NCI-H446 treated with DMSO at 0.1 percent for 48 hours (cell line): ENCODE measurements at regions not wholly inside any gene's neighbourhood (a gene's known extent, or its start where the extent isn't known, plus 50 kb on each side); places are given as distances from the start of the nearest gene placed in this dataset.
"Not testable (repeated sequence)": the region's sequence is repeated elsewhere in the genome, so short reads cannot be mapped to it uniquely, and the experiment has no call there.

Experiments
- DNase-seq: peaks from one replicate; lab custom pipeline; 2025; lab: John Stamatoyannopoulos, UW

DNA sequence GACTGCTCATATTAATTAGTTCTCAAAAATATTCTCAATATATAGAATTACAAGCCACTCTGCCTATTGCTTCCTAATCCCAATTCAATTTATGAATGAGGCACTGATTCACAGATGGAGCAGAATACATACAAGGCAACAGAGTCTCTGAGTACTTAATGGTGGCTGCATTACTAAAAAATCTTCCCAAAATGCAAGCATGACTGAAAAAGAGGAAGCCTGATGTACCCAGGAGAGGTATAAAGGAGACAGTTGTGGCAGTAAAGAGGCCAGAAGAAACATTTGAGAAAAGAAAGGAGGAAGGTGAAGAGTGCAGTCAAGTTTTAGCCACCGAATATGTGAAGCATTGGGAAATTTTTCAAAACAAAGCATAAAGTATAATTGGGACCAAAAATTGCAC, 163.2 kb upstream of the INTU start:
- DNase-seq: no peak

DNA sequence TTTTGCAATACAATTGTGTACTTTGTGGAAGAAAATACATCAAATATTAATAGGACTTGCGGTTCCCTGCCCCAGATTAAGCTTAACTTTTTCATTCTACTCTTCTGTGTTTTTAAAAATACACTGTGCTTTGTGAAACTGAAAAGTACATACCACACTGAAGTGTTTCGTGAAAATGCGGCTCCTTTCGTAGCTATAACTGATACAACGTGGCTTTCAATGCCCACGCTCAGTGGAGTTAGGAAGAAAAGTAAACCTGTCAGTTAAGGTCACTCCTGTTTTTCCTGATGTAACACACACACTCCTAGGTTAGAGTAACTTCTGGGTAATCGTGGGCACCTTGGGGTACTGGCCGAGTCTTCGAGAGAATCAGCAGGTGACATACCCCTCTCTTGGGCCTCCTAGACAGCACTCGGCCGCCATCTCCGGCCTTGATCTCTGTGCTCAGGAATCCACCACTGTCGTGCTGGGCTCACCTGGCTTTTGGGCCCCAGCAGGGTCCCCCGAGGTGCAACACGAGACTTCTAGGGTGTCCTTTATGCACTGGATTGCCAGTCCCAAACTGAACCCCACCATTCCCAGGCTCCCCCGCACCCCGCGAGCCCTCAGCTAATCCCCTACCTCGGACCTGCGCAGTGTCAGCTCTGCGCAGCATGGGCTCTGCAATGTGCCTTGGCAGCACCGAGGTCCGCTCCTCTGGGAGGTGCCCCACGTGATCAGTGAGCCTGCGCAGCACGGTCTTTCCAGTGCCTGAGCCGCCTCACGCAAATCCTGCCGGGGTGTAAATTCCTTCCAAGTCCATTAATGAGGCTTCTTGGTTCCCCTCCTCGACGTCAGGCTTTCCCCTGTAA, 162.6 kb upstream of the INTU start:
- DNase-seq: no peak

DNA sequence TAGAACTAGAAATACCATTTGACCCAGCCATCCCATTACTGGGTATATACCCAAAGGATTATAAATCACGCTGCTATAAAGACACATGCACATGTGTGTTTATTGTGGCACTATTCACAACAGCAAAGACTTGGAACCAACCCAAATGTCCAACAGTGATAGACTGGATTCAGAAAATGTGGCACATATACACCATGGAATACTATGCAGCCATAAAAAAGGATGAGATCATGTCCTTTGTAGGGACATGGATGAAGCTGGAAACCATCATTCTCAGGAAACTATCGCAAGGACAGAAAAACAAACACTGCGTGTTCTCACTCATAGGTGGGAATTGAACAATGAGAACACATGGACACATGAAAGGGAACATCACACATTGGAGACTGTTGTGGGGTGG, 154.5 kb upstream of the INTU start:
- DNase-seq: not testable (repeated sequence)

DNA sequence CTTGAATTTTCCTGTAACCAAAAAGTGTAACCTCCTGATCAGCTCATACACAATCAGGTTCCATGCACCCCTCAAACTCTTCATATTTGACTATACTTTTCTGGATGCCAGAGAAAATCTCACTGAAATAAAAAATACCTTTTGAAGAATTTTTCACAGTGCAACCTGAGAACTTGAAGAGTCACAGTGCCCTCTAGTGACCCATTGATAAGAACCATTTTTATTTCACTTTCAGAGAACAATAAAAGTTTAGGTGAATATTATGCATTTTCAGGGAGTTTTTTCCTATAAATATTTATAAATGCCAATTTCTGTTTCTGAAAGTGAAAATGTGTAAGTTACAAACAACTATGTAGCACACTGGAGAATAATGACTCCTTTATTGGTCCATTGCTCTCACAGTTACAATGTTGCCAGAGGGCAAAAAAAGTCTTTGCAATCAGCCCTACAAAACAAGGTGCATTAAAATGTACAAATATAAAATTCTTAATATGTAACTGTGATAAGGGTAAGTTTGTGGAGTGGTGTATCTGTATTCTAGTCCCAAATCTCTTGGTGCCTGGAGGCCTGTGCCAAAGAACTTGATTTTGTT, 153.6 kb upstream of the INTU start:
- peak; percentile 45 for DNase-seq

DNA sequence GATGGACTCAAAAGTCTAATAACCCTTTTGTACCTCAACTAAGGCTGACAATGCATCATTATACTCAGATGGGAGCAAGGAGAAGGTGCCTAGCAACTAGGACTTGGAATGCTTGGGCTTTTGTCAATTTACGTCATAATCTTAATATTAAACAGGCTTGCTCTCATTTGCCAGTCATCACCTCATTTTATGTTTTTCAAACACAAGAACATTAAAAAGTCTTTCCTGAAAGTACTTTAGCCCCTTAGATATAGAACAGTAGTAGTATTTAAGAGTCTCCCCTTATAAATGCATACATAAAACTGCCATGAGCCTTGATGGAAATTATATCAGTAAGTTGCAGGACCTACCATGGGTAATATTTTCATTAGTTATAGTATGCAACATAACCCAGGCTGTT, 150.7 kb upstream of the INTU start:
- DNase-seq: no peak

DNA sequence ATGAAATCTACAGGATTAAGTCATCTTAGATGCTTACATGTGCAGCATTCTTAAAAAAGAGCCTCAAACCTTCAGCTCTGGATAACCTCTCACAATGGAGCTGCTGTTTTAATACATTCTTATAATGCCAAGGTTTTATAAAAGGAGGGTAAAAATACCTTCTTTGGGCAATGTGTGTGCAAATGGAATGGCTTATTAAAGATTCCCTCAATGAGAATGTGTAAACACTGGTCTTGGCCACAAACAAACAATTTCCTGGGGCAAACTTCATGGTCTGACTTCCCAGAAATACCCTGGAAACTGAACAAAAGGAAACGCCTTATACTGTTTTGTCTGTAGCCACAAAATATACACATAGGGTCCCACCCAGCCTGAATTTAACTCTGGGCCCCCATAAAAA, 148.6 kb upstream of the INTU start:
- DNase-seq: no peak

DNA sequence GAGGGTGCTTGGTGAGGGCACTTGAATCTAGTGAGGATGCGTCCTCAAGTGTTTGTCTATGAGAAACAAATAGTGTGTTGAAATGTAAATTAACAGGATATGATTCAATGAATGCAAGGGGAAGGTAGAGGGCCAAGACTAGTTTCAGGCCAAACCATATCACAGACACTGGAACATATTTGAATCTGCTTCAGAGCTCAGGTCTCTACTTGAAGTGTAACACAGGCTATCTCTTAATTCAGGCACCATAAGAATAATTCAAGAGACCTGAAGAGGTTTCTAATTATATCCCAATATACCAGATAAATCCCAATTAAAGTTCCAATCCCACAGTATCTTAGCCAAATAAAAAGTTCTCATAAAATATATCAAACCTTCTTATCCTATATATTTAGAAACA, 146.5 kb upstream of the INTU start:
- no peak for DNase-seq

DNA sequence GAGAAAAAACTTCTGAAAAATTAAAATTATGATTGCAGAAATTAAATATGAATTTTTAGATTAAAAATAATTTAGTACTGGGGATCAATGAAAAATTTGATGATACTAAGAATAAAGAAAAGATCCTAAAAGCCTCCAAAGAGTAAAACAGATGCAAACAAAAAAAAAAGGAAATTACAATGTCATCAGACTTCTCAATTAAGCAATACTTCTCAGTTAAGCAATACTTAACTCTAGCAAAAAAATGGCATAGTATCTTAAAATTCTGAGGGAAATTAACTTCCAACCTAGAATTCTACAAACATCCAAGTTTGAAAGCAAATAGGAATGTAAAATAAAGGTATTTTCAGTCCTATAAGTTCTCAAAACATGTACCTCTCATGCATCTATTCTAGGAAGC, 141.2 kb upstream of the INTU start:
- no peak for DNase-seq

DNA sequence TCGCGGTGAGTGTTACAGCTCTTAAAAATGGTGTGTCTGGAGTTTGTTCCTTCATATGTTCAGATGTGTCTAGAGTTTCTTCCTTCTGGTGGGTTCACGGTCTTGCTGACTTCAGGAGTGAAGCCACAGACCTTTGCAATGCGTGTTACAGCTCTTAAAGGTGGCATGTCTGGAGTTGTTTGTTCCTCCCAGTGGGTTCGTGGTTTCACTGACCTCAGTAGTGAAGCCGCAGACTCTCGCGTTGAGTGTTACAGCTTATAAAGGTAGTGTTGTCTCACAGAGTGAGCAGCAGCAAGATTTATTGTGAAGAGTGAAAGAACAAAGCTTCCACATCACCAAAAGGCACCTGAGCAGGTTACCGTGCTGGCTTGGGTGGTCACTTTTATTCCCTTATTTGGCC, 135.9 kb upstream of the INTU start:
- DNase-seq: not testable (repeated sequence)

DNA sequence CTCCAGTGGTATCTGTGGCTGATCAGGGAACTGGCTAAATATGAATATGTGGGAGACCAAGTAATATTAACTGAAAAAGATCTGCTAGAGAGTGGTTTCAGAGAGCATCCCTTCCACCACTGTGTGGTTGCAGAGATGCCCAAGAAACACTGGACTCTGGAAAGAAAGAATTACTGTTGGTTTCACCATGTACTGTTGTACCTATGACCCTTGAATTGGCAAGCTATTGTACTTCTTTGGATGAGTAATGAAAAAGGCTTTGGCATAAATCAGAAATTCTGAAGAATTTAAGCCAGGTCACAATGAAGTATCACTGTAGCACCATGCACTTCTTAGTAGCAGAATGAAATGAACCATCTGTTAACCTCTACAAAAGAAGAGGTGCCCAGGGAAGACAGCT, 134.4 kb upstream of the INTU start:
- peak; percentile 8 for DNase-seq

DNA sequence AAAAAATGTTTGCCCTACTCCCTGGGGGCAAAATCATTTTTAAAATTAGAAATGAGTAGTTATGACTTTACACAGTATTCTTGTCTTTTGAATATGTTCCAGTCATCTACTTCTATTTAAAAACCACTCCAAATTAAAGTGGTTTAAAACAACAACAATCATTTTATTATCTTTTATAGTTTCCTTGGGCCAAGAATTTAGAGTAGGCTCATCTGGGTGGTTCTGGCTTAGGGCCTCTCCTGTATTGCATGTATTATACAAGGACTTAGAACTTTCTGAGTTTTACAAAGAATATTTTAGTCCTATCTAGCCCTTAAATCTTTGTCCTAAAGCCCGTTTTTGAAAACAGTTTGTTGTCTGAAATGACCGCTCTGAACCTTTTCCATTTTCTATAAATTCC, 132.5 kb upstream of the INTU start:
- no peak for DNase-seq

DNA sequence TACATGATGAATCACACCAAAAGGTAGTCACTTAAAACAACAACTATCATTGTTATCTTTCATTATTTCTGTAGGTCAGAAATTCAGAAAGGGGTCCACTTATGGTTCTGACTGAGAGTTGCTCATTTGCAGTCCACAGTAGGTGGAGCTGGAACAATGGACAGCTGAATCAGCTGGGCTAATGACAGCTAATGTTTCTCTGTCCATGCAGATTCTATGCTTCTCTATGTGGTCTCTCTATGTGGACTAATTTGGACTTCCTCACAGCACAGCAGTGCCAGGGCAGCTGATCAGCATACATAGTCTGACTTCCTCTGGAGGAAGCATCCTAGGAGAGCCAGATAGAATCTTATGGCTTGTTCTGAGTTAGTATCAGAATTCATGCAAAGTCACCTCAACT, 131.7 kb upstream of the INTU start:
- DNase-seq: no peak

DNA sequence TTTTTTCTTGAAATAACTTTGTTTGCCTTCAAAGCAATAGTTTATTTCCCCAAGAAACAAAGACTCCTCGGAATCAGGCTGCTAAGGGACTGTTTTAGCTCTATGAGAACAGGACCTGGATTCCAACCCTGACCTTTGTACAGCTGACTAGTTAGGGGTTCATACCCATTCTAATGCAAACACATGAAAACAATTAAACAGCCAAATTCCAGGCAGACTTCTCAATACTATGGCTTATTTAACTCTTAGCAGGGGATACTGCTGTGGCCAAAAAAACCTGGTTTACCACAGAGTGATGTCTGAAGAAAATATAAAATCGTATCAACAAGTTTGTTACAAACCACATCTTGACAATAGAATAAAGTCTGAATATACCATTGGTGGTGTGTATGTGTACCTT, 129.6 kb upstream of the INTU start:
- DNase-seq: no peak

DNA sequence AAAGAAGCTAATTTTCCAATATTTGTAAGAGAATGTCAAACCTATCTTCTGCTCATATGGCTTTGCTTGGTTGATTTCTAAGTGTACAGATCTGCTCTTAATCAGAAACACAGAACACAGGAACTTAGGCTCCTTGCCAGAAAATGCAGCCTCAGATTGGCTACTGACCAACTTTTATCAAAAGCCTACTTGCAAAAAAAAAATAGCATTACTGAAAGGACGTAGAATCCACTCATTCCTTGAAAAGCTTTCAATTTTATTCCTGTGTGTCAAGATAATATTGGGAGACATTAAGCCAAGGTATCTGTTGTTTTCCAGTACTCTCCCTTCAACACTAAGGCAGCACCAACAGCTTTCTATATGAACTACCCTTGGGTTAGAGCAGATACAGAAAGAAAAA, 127.6 kb upstream of the INTU start:
- peak; percentile 17 for DNase-seq

DNA sequence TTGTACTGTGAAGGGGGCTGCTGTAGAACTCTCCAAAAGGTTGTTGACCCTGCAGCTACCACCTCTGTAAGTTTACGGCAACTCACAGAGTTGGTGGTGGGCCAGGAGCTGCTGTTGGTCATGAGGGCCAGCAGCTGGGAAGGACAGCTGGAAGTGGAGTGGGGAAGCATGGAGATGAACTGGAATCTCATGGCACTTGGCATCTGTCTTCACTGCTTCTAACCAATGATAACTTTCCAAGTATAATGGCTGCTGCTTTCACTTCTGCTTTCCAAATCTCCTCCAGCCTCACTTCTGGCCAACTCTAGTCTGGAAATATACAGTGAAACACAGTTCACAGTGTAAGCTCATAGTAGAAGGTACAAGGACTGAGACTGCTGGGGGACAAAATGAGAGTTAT, 126.5 kb upstream of the INTU start:
- DNase-seq: peak; percentile 3

DNA sequence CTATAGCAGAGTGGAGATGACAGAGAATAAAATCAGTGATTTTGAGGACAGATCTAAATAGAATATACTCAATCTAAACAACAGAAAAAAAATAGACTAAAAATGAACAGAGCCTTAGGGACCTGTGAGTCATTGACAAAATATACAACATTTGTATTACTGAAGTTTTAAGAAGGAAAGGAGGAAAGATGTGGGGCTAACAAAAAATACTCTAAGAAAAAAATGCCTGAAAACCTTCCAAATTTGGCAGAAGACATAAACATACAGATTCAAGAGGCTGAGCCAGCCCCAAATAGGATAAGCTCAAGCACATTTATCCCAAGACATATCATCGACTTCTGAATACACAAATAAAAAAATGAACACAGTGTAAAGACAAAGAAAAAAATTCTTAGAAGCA, 123.6 kb upstream of the INTU start:
- no peak for DNase-seq

DNA sequence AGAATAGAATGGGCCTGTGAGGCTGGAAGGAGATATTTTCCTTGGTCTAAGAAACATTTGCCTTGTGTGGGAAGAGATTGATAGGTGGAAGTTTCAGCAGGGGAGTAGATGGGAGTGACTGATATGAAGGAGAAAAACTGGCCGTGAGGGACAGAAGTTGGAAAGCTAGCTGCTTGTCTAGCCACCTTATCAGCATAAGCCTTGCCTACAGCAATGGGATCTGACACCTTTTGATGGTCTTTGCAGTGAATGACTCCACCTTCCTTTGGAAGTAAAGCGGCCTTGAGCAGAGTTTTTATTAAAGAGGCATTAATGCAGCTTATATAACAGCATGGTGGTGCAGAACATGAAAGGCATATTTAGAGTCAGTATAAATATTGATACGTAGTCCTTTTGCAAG, 120.1 kb upstream of the INTU start:
- DNase-seq: not testable (repeated sequence)

DNA sequence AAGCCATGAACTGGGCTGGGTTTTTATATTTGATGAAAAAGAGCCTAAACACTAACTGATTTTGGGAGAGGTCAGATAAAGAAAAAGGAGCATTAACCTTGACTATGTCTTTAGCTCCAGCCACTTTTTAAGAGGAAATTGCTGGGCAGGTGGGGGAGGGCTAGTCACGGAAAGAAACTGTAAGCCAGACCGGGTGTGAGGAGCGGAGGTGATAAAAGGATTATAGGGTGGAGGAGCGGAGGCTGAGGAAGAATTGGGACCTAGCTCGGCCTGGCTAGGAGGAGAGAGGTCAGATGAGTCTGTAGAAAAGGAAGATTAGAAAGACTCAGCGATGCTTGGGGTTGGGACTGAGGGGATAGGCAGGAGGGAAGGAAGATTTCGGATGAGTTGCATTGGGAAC, 117.5 kb upstream of the INTU start:
- not testable (repeated sequence) for DNase-seq

DNA sequence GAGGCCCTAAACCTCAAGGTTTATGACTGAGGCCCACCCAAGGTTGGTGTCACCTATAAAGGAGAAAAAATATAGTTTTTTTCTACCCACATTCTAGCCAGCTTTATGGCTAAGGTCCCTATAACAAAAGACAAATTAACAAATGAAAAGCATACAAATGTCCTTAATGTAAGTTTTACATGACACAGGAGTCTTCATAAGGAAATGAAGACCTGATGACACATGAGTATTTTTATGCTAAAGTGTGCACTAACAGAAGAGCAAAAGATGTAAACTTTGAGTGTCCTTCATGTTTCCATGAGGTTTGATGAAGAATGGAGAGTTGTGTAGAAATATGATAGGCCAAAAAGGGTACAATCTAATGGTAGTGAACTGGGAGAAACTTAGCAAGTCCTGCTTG, 114.7 kb upstream of the INTU start:
- no peak for DNase-seq

DNA sequence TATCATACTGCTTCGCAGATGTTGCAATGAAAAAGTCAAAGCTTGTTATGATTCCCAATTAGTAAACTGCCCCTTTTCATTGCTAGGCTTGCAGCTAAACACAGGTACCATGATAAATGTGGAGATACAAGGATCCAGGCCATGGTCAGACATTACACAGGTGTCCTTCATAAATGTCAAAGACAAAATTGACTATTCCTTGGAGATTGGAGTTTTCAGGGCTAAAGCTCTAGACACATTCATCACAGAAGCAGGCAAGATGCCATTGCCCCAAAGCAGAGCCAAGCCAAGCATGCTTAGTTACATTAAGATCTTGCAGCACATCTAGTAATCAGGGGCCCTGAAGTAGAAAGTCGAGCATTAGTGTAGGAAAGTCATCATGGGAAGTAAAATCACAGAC, 111.3 kb upstream of the INTU start:
- peak; percentile 5 for DNase-seq

DNA sequence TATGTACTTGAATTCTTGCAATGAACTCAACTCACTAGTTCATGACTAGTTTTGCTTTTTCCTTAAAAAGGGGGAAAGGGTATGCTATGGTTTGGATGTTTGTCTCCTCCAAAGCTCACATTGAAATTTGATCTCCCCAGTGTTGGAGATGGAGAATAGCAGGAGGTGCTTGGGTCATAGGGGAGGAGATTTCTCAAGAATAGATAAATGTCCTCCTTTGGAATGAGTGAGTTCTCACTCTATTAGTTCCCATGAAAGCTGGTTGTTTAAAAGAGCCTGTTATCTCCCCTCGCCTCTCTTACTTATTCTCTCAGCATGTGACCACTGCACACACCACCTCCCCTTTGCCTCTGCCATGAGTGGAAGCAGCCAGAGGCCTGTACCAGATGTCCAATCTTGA, 109.4 kb upstream of the INTU start:
- no peak for DNase-seq

DNA sequence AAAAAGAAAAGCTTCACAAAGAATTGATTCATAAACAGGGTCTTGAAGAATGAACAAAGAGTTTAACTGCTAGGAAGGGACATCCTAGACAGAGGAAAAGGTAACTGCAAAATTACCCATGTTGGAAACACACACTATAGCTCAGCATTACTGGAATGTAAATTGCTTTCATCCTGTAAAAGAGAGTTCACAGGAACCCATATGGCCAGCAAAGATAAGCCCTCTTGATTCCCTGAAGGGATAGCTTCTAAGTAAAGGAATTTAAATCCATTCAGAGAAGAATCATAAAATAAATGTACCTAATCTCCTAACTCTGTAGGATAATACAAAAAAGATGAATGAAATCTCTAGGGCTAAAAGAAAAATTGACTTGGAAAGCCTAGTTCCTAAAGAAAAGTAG, 107.1 kb upstream of the INTU start:
- DNase-seq: no peak

DNA sequence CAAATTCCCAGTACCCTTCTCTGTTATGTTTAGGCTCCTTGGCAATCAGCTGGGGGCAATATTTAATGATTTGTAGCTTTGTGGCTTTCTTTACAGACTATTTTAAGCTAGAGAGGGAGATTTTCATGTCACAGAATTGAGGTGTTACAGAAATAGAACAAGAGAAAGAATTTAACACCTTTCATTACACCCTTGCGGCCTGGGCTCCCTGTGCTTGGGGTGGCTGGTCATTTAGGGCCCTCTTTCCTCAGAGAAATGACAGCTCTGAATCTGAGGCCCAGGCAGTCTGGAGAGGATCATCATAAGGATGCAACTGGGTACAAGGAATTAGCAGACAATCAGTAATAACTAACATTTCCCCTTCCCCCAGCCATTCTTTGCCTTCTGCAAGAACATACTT, 104.5 kb upstream of the INTU start:
- no peak for DNase-seq

DNA sequence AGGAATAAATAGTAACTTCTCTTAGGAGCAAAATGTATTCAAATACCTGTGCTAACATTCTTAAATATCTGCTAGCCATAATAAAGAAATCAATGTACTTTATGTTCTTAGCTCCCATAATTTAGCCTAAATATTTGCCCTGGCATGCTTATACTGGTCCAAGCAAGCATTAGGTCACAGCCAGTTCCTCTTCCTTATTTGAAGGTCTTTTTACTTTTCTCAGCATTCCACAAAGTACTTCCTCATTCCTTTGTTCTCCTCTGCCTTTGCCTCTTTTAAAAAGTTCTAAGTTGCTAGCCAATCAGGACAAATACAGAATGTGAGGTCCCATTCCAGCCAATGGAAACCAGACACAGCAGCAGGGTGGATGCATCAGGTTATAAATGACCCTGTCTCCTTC, 102.9 kb upstream of the INTU start:
- DNase-seq: not testable (repeated sequence)
